ENCODE measurements at regions not wholly inside any gene's neighbourhood (a gene's known extent, or its start where the extent isn't known, plus 50 kb on each side); places are given as distances from the start of the nearest gene placed in this dataset.

GRCh38 chr22:48574776-48575617 lies 1252.7 kb downstream of the BRD1 start:
- DNase-seq: no peak

- no peak for DNase-seq
Observed at GRCh38 chr22:48573766-48574165, 1253.9 kb downstream of the BRD1 start.

GRCh38 chr22:48572951-48573350 lies 1254.7 kb downstream of the BRD1 start:
- DNase-seq: no peak

GRCh38 chr22:48570912-48571311 lies 1256.8 kb downstream of the BRD1 start:
- DNase-seq: no peak

GRCh38 chr22:48569476-48570233 lies 1258.0 kb downstream of the BRD1 start:
- no peak for DNase-seq

GRCh38 chr22:48568736-48569330 lies 1258.8 kb downstream of the BRD1 start:
- no peak for DNase-seq

GRCh38 chr22:48567213-48567975 lies 1260.3 kb downstream of the BRD1 start:
- DNase-seq: no peak

GRCh38 chr22:48566741-48567140 lies 1260.9 kb downstream of the BRD1 start:
- no peak for DNase-seq

- DNase-seq: no peak
Observed at GRCh38 chr22:48565901-48566501, 1261.7 kb downstream of the BRD1 start.

- no peak for DNase-seq
Observed at GRCh38 chr22:48564995-48565394, 1262.7 kb downstream of the BRD1 start.

- no peak for DNase-seq
Observed at GRCh38 chr22:48563966-48564330, 1263.7 kb downstream of the BRD1 start.

- DNase-seq: no peak
Observed at GRCh38 chr22:48563118-48563965, 1264.3 kb downstream of the BRD1 start.

GRCh38 chr22:48561676-48562075 lies 1266.0 kb downstream of the BRD1 start:
- DNase-seq: no peak

- no peak for DNase-seq
Observed at GRCh38 chr22:48560836-48561235, 1266.8 kb downstream of the BRD1 start.

- no peak for DNase-seq
Observed at GRCh38 chr22:48560389-48560751, 1267.3 kb downstream of the BRD1 start.

GRCh38 chr22:48559647-48560388 lies 1267.9 kb downstream of the BRD1 start:
- no peak for DNase-seq

GRCh38 chr22:48558606-48559402 lies 1268.9 kb downstream of the BRD1 start:
- no peak for DNase-seq

GRCh38 chr22:48558016-48558415 lies 1269.7 kb downstream of the BRD1 start:
- no peak for DNase-seq

GRCh38 chr22:48557473-48557872 lies 1270.2 kb downstream of the BRD1 start:
- no peak for DNase-seq

- DNase-seq: no peak
Observed at GRCh38 chr22:48556751-48557150, 1270.9 kb downstream of the BRD1 start.
